Kasumi-1 (cell line): ENCODE measurements at regions not wholly inside any gene's neighbourhood (a gene's known extent, or its start where the extent isn't known, plus 50 kb on each side); places are given as distances from the start of the nearest gene placed in this dataset.
A peak's percentile ranks its signal among the peaks of the same experiment; 100 is the strongest.
"Not testable (repeated sequence)": the region's sequence is repeated elsewhere in the genome, so short reads cannot be mapped to it uniquely, and the experiment has no call there.

ENCODE experiments used
- DNase-seq, 2 experiments: peaks; one replicate each; lab custom pipeline; 2025; lab: John Stamatoyannopoulos, UW

GRCh38 chr9:33623658-33624586 is 99.9 kb downstream of the ANKRD18B start:
- DNase-seq: peak; percentile 37 to 61

- not testable (repeated sequence) for DNase-seq
Observed at GRCh38 chr9:33628318-33628717, 104.3 kb downstream of the ANKRD18B start.

GRCh38 chr9:33628865-33629410 is 104.9 kb downstream of the ANKRD18B start:
- no peak for DNase-seq

GRCh38 chr9:33633636-33634035 is 109.6 kb downstream of the ANKRD18B start:
- no peak for DNase-seq

- DNase-seq: no peak
Observed at GRCh38 chr9:33637881-33638280, 113.8 kb downstream of the ANKRD18B start.

- peak in 1 of 2 experiments; percentile 9 for DNase-seq
Observed at GRCh38 chr9:33638391-33638915, 114.4 kb downstream of the ANKRD18B start.

GRCh38 chr9:33645706-33646105 is 121.7 kb downstream of the ANKRD18B start:
- DNase-seq: no peak

GRCh38 chr9:33649463-33649862 is 125.4 kb downstream of the ANKRD18B start:
- DNase-seq: no peak

GRCh38 chr9:33651125-33651524 is 127.1 kb downstream of the ANKRD18B start:
- DNase-seq: no peak

GRCh38 chr9:33659921-33660320 is 135.4 kb upstream of the PRSS3 start:
- no peak for DNase-seq

- no peak for DNase-seq
Observed at GRCh38 chr9:33660772-33661171, 134.6 kb upstream of the PRSS3 start.

- DNase-seq: no peak
Observed at GRCh38 chr9:33661176-33661575, 134.2 kb upstream of the PRSS3 start.

- DNase-seq: no peak
Observed at GRCh38 chr9:33662871-33663270, 132.5 kb upstream of the PRSS3 start.

- not testable (repeated sequence) for DNase-seq
Observed at GRCh38 chr9:33676194-33676745, 119.1 kb upstream of the PRSS3 start.

- no peak for DNase-seq
Observed at GRCh38 chr9:33676746-33677505, 118.4 kb upstream of the PRSS3 start.

- DNase-seq: no peak
Observed at GRCh38 chr9:33677506-33677809, 117.9 kb upstream of the PRSS3 start.

- DNase-seq: no peak
Observed at GRCh38 chr9:33677961-33678360, 117.4 kb upstream of the PRSS3 start.

- no peak for DNase-seq
Observed at GRCh38 chr9:33682551-33682950, 112.8 kb upstream of the PRSS3 start.

GRCh38 chr9:33684831-33685230 is 110.5 kb upstream of the PRSS3 start:
- no peak for DNase-seq

- DNase-seq: no peak
Observed at GRCh38 chr9:33686942-33687341, 108.4 kb upstream of the PRSS3 start.

GRCh38 chr9:33687779-33688178 is 107.6 kb upstream of the PRSS3 start:
- peak; percentile 12 to 31 for DNase-seq
